GM18909 (cell line): ENCODE measurements at regions not wholly inside any gene's neighbourhood (a gene's known extent, or its start where the extent isn't known, plus 50 kb on each side); places are given as distances from the start of the nearest gene placed in this dataset.

ENCODE experiments used
- ATAC-seq: cut with Tn5 transposase; IDR thresholded peaks from one replicate; pipeline ENCODE4 v1.9.1; 2021; ENCODE audit warnings: mild to moderate bottlenecking; ENCODE audit not compliant: unreplicated experiment, poor library complexity

DNA sequence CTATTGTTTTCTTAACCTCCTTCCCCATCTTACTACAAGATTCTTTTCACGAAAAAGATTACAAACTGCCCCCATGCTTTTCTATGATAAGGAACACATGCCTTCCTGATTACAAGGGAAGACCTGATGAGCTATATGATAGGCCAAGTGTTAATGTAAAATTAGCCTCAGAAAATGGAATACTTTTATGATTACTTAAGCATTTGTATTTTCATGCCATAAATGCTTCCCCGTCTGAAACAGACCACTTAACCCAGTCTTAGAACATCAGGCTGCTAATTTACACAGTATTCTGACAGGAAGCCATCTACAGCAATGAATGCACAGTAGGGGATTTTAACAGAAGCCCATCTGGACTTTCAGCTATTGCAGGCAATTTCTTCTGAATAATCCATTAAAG, 274.9 kb downstream of the HAO1 start:
- ATAC-seq: no peak

DNA sequence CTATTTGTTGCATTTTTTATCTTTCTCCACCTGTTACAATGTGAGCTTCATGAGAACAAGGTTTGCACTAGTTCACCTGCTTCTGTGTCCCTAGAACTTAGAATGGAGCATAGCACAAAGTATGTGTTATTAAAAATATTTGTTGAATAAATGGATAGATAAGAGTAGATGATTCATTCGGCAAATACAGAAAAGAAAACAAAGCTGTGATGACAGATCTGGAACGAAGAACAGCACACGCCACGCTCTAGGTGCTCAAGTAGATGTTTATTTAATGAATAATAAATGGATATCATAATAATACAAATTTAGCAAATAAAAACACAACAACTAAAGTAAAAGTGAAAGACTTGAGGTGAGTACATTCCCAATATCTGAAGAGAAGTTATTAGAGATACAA, 273.1 kb downstream of the HAO1 start:
- no peak for ATAC-seq

DNA sequence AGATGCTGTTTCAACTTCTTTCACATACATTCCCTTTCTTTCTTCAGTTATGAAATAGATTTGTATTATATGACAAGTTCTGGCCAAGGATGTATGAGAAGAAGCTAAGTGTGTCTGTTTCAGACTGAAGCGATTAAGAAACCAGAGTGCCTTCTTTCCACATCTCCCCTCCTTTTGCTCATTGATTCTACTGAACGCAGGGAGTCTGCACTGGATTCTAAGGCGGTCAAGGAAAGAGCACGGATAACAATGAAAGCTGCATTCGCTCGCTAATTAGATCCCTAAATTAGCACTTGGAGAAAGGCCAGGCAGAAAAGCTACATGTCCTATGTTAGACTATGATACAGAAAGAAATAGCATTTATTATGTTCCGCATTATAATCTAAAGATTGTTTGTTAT, 267.7 kb downstream of the HAO1 start:
- no peak for ATAC-seq

DNA sequence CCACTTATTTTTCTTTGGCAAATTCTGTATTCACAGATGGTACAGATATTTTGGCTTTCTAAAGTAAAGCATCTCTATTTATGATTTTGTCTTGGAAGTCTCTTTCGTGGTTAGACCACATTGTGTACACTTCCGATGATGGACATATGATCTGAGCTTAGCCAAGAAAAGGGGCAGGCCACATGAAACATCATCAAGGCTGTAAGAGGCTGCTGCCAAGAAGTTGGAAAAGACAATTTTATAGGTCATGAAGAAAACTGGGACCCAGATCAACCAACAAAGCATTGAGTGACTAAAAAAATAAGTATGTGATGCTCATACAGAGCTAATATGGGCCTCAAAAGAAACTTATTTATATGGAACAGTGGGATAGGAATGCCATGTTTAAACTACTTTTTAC, 266.4 kb downstream of the HAO1 start:
- ATAC-seq: no peak

DNA sequence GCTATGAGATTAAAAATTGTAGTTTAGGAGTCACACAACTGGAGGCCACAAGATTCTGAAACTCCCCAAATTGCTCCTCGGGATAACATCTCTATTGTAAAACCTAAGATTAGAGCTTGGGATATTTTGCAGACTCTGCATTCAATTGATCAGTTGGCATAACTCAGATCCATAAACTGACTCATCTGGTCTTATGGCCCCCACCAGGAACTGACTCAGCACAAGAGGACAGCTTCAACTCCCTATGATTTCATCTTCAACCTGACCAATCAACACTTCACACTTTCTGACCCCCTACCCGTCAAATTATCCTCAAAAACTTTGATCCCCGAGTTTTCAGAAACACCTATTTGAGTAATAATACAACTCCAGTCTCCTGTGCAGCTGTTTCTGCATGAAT, 257.3 kb downstream of the HAO1 start:
- no peak for ATAC-seq

DNA sequence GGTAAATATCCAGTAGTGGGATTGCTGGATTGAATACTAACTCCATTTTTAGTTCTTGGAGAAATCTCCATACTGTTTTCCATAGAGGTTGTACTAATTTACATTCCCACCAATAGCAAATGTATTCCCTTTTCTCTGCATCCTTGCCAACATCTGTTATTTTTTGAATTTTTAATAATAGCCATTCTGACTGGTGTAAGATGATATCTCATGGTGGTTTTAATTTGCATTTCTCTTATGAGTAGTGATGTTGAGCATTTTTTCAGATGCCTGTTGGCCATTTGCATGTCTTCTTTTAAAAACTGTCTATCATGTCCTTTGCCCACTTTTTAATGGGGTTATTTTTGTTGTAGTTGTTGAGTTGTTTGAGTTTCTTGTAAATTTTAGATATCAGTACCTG, 253.2 kb downstream of the HAO1 start:
- no peak for ATAC-seq

DNA sequence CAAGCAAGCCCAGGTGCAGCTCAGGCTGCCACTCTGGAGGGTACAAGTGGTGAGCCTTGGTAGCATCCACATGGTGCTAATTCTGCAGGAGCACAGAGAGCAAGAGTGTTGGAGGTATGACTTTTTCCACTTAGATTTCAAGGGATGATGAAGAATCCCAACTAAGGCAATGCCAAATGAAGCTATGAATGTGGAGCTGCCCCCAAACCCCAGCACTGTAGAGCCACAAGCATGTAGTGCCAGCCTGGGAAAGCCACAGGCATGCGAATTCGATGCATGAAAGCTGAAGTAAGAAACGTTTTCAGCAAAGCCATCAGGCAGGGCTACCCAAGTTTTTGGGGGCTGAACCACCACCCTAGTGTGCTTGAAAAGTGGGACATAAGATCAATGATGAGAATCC, 251.1 kb downstream of the HAO1 start:
- ATAC-seq: no peak

DNA sequence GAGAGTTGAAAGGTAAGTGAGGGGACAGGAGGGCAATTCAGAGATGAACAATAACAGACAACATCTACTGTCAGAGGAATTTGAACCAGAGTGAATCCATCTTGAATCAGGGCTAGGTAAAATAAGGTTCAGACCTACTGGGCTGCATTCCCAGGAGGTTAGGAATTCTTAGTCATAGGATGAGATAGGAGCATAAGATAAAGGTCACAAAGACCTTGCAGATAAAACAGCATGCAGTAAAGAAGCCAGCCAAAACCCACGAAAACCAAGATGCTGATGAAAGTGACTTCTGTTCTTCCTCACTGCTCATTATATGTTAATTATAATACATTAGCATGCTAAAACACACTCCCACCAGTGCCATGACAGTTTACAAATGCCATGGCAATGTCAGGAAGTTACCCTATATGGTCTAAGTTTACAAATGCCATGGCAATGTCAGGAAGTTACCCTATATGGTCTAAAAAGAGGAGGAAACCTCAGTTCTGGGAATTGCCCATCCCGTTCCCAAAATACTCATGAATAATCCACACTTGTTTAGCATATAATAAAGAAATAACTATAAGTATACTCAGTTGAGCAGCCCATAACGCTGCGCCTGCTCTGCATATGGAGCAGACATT, 248.5 kb downstream of the HAO1 start:
- ATAC-seq: no peak

DNA sequence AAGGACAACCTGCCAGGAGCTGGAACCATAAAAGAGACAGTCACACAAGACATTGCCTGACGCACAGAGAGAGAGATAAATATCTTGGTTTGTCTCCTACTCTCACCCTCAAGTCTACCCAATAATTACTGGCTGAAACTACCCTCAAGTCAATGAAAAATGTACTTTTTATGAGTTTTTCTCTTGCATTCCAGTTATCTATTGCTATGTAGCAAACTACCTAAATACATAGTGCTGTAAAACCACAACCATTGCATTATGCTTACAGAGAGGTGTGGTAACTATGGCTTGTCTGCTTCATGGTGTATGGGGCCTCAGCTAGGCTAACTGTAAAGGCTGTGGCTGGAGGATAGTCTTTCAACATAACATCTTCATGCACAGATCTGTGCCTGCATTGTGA, 247.8 kb downstream of the HAO1 start:
- no peak for ATAC-seq

DNA sequence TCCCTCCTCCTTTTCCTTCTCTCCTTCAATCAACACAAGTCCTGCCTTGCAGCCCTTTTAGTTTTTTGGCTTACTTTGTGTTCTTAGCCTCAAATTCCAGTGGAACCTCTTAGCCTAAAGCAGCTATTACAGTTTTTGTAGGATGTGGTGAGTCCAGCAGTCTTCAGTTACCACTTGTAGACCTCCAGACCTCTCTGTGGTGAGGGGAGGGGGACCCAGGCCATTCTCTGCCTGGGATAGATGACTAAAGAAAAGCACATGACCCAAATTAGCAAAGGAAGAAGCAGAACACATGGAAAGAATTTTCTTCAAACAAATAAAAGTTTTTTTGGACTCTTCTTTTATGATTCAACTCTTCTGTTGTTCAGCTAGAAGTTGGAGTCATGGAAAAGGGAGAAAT, 246.5 kb downstream of the HAO1 start:
- no peak for ATAC-seq

DNA sequence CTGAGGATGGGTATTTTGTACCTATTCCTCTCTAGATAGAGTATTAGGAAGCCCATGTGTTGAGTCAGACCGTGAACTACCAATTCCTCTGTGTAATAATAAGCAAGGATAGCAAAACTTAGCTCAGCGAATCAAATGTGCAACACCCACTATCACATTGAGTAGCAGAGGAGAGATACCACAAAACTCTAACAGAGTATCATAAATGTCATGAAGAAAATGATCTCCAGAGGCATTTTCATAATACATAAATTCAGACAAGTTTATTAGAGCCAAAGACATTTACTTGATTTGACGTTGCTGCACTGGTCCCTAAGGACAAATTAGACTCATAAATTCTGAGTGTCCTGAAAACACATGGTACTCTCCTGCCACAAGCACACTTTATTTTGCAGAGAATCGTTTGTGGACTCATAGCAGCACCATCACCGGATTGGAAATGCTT, 245.2 kb downstream of the HAO1 start:
- no peak for ATAC-seq

DNA sequence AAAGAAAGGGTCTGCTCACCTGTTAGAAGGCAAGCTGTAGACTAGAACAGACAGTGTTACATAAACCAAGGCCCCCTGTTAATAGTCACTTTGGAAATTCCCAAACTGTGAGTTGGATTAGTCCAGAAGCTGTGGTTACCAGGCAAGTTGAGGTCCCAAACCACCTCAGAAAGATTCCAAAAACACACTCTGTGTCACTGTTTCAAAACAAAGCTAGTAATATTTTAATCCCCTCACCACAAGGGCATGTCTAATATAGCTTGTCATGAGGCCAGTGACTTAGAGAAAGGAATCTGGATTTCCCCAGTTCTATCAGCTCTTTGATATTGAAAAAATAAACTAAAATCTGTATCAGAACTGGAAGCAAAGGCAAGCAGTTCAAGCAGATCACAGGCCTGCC, 244.6 kb downstream of the HAO1 start:
- no peak for ATAC-seq

DNA sequence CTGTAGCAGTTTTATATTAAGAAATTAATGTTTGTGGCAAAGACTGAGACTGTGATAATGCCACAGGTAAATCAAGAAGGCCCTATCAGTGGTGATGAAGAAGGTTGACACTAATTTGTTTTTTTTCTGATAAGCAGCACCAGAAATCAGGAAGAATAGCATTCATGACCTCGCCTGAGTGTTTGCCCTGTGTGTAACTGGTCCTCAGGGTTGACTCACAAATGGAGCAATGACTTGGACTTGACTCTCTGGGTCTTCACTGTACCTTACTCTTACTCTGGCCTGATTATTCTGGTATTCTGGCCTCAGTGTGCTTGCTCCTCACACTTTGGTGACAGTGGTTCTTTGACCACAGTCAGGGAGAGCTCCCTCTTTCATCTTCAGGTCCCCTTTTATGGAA, 243.9 kb downstream of the HAO1 start:
- ATAC-seq: no peak

DNA sequence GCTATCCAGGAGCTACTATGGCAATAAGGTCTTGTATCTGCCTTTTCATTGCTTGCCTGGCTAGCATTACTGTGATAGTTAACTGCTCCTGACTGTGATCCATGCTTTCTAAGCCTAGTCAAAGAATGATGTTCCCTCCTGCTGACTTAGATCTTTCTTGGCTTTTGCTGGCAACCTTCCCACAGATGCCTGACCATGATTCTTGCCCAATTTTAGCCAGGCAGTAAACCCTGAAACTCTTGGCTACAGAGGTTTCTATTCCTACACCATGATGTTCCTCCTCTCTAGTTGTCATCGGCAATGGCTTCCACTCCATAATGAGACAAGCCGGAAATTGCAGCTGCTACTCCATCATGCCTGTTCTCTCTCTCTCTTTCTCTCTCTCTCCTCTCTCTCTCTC, 238.1 kb downstream of the HAO1 start:
- ATAC-seq: no peak

DNA sequence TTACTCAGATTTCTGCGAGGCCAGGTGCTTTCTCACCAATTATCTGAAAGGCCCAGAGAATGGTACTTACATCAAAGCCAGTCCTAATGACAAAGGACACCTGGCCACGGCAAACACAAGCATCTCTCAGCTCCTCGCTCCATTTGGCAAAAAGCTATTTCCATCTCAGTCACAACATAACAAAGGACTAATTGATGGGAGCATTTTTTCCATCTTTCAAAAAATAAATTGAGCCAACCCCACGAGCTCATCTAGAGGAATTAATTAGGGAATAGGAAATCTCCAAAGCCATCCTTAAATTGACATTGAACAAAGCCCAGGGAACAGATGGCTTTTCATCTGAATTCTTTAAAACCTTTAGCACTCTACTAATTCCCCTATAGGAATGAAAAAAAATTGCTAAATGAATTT, 236.7 kb downstream of the HAO1 start:
- no peak for ATAC-seq

DNA sequence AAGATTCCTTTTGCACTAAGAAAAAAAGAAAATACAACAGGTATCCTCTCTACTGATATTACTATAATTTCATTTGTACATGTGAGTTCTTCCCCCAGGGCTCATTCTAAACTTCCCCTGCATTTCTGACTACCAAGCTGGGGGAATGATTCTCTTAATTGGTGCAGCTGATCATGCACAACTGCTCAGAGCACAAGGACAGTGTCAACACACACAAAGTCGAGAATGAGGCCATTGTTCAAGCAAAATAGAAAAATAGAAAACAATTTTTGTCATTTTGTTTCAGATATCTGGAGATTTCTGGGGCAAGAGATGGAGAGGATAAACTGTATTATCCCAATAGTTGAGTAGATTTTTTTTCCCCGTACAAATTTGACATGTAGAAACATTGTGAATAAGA, 236.3 kb downstream of the HAO1 start:
- no peak for ATAC-seq

DNA sequence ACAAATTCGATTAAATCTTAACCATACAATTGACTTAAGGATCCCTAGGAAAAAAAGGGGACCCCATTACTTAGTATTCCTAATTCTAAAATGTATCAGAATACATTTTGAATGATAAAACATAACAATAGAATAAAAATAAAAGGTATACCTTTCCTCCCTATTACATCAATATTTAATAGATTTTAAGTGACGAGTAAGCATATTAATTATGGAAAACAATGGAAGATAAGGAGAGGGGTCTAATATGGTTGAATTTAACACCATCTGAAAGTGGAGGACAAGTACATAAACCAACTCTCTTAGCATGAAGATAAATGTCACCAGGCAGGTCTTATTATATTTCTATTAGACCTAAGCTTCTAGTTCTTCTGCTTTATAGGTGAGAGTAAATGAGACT, 232.1 kb downstream of the HAO1 start:
- ATAC-seq: no peak

DNA sequence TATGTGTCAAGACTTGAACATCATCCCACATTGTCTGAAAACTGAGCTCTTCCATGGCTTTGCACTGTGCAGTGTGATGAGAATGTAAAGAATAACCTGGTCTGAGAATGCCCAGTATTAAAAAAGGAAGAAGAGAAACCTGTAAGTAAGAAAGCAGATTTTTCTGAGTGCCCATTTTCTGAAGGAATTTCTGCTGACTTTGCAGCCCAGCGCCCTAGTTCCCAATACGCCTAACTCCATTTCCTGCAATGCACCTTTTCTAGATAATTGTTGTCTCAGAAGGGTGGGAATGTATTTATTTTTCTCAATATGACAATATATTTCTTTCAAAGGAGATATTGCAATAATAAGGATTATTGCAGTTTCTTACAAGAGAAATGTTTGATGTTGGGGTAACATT, 231.5 kb downstream of the HAO1 start:
- no peak for ATAC-seq

DNA sequence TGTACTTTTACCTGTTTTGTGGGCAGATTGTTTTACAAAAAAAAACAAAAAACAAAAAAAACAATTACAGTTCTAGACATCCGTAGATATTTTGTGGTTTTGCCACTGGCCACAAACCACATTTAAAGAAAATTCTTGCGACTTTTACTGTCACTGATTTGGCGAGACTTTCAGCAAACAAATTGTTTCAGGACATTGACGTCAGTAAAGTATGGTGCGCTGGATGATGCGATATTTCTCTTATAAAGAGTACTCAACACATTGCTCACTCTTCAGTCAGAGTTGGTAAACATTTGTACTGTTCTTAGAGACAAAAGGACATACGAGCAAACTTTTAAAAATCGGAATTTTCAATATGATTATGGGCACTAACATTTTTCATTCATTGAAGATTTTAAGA, 229.8 kb downstream of the HAO1 start:
- no peak for ATAC-seq

DNA sequence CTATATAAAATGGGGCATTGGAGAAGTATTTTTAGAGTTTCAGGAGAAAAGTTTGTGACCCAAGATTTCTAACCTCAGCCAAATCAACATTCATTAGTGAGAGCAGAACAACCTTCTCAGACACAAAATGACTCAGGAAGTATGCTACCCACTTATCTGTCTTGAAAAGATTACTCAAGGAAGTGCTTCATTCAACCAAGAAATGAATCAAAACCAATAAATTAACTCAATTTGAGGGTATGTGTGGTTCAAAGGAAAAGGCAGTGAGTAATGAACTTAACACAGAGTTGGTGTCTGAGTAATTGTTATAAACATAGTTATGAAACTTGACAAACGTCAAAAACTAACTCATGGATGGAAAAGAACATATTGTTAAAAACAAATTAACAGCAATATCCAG, 227.6 kb downstream of the HAO1 start:
- no peak for ATAC-seq

DNA sequence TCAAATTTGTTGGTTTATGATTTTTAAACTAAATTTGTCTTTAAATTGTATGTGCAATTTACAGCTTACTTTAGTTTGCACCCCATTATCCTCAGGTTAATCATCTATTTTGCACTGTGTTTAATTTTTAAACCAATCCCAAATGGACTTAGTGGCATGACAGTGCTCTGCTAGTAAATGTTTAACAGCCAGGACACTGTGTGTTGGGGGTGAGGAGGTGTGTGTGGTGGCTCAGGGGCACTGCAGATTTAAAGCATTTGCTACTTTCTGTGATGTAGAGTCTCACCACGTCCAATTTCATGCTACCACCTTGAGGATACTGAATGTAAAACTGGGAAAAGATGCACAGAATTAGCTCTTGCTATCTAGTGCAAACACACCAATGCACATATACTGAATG, 225.7 kb downstream of the HAO1 start:
- ATAC-seq: no peak

DNA sequence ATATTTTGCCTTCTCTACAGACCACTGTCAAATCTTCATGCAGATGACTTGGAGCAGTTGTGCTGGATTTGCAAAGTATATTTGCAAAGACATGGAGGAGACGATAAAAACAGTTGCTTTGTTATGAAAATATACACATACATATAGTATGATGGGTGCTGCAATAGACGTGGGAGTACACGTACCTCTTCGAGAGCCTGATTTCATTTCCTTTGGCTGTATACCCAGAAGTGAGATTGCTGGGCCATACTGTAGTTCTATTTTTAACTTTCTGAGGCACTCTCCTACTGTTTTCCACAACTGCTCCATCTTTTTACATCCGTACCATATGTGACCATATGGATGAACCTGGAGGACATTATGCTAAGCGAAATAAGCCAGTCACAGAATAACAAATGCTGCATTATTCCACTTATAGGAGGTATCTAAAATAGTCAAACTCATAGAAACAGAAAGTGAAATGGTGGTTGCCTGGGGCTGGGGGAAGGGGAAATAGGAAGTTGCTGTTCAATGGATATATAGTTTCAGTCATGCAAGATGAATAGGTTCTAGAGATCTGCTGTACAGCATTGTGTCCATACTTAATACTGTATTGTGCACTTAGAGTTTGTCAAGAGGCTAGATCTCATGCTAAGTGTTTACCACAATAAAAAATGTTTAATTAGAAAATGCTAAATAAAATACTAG, 223.8 kb downstream of the HAO1 start:
- no peak for ATAC-seq
